DLD1 (cell line): ENCODE measurements at regions not wholly inside any gene's neighbourhood (a gene's known extent, or its start where the extent isn't known, plus 50 kb on each side); places are given as distances from the start of the nearest gene placed in this dataset.

Experiments used
- in situ Hi-C: cut with HindIII; loops from 2 replicates; pipeline ENCODE4 v1.10.0; 2017; ENCODE audit warnings: low sequenced_read_pairs

DNA sequence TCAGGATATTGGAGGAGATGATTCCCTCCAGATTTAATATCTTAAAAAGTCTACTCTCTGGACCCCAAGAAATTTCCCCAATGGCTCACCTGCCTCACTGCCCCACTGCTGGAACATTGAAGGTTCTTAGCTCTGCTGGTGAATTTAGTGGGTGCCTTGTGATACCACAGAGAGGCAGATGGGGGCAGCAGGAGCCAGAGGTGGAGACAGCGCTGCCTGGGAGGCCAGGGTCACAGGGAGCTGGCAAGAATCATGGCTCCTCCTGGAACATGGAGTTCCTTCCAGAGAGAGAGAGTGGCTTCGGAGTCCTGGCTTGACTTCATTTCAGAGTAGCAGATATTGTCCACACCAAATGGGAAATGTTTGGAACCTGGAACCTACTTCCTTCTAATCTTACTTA is 263.5 kb upstream of the CFAP20DC start:
- in situ Hi-C loops, result no loop called here

DNA sequence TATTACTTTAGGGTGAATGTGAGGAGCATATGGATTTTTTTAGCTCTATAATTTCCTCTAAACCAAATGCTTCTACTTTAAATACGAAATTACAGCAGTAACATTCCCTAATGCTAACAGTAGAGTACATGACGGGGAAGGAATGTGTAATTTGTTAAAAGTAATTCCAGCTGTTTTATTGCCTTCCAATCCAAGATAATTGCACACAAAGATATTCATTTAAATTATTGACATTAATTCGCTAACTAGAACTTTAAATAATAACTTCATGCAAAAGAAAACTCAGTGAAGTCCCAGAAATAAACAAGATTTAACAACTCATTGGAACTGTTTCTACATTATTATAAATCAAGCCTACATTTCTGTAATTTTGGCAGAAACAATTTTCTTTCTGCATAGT is 261.4 kb upstream of the CFAP20DC start:
- in situ Hi-C loops, result no loop called here

DNA sequence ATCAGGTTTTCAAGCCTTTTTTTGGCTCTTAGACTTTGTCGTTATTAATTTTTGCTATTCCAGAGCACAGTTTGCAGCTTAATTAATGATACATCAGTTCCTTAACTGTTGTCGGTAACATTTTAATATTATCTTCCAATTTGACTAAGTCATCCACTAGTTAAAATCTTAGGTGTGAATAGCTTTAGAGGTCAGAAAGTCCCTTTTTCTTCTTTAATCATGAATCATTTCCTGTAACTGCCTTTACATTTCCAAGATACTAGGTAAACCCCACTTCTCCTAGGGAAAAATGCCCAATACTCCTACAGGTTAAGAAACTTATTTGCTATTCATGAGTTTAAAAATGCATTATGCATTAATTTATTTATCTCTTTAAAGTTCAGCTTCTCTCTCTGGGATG is 260.9 kb upstream of the CFAP20DC start:
- in situ Hi-C loops, result no loop called here

DNA sequence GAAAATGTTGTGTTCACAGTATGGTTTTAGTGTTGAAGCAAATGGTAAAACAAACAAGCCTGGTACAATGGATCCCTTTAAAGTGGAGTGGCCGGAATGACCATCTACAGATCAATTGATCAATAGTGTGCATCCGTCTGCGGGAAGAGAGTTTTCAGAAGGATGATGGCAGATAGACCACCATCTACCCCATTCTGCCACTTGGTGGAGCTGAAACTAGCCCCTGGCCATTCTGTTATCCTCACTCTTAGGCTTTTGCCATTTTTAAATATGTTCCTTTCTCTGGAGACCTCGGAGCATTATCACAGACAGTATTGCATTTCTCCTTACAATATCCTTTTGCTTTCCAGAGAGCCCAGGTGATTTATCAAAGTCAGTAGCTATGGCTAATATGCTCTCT is 258.9 kb upstream of the CFAP20DC start:
- in situ Hi-C loops, result no loop called here

DNA sequence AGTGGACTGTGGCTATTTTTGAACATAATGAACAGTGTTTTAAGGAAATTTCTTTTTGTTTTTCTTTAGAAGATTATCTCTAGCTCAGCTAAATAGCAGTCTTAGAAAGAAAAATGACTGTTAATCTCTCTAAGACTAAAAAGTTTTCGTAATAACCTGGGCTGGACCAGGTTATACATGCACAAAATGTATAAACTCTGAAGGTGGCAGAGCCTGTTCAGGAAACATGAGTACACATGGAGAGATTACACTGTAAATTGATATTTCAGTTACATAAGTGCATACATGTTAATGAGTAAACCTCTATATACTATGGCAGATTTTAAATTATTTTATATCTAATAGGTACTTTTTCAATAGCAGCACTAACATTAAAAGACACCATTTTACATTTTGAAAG is 258.2 kb upstream of the CFAP20DC start:
- in situ Hi-C loops, result no loop called here

DNA sequence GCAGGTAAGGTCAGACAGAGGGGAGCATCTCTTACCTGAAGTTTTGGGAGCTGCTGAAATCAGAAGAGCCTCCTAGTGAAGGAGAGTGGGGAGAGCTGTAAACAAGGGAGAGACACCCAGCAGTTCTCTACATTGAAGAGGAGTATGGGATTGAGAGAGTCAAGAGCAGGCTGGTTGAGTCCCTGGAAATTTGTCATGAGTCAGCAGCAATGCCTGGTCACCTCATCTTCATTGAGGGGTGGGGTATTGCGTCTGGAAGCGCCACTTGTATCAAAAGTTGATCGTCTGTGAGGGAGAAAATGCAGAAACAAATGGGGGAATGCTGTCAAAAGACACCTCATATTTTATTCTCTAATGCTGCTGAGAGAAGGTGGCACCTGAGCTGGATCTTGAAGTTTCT is 256.6 kb upstream of the CFAP20DC start:
- in situ Hi-C loops, result no loop called here

DNA sequence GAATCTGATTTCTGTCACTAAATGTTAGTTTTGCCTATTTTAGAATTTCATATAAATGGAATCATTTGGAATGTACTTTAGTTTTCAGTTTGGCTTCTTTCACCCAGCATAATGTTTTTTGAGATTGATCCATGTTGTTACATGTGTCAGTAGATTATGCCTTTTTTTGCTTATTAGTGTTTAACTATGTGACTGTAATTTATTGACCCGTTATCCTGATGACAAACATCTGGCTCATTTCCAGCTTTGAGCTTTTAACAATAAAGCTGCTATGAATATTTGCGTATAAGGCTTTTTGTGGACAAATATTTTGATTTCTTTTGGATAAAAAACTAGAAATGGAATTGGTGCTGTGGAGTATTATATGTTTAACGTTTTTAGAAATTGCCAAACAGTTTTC is 254.5 kb upstream of the CFAP20DC start:
- in situ Hi-C loops, result no loop called here

DNA sequence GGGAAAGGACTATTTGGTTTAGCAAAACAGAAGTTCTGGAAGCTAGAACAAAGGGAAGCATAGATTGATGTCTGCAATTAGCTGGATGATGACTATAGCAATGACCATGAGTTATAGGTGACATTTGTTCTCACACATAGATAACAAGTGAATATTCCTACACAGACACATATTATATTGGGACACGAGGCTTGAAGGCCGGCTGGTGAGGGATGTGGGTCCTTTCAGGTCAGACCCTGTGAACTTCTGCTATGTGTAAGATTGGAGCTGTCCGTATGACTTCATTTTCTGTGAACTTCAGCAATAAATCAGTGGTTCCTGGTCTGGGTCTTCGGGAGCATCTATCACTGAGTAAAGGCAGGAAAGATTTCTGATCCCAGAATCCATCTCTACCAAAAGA is 253.6 kb upstream of the CFAP20DC start:
- in situ Hi-C loops, result no loop called here

DNA sequence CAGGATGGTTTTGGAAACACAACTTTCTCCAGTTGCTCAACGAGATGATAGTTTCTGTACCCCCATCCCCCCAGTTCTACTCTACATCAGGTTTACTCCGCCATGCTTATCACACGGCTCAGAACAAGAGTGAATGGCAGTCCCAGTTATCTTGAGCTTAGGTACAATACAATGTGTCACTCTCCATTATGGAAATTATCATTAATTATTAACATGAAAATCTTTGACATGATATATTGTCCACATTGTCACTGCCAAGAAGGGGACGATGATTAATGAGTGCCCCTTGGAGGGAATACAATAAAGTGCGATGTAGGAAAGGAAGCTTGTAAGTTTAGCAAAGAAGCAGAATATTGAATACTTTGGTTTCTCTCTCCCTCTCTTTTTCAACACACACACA is 252.6 kb upstream of the CFAP20DC start:
- in situ Hi-C loops, result no loop called here

DNA sequence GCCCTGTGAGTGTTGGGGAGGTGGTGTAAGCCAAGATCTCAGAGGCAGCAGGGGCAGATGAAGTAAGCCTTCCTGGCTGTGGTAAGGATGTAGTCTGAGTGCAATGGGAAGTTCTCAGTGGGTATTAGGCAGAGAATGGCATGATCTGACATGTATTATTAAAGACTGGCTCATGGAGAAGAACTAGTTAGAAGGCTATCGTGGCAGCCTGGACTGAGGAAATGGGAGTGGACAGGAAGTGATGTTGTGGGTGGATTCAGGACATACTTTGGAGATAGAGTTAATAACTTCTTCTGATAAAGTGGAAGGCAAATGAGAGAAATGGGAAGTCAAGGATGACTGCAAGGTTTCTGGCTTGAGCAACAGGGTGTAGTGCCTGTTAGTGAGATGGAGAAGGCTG is 250.9 kb upstream of the CFAP20DC start:
- in situ Hi-C loops, result no loop called here

DNA sequence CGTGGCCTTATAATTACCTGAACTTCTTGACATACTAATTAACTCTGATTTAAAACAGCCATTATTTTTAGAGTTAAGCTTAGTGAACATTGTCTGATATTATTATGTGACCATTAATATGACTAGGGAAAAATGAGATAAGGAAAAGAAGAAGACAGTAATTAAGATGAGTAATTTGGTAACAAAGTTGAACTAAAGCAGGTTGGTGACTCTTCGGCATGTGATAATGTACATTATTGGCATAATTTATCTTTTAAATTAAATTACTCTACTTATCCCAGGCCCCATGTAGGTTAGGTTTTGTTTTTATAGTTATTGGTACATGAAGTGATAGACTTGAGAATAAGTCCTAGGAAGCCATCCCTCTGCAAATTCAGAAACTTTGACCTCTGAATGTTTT is 249.7 kb upstream of the CFAP20DC start:
- in situ Hi-C loops, result no loop called here

DNA sequence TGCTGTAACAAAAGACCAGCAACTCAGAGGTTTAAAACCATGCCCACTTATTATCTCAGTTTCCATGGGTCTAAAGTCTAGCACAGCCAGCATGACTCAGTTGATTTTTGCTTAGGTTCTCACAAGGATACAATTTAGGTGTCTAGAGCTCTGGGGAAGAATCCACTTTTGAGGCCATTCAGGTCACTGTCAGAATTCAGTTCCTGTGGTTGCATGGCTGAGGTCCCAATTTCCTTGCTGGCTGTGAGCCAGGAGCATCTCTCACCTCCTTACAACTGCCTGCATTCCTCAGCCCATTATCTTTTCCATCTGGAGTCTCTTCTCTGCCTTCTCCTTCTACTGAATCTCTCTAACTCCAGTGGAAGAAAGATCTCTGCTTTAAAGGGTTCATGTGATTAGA is 240.5 kb upstream of the CFAP20DC start:
- in situ Hi-C loops, result no loop called here

DNA sequence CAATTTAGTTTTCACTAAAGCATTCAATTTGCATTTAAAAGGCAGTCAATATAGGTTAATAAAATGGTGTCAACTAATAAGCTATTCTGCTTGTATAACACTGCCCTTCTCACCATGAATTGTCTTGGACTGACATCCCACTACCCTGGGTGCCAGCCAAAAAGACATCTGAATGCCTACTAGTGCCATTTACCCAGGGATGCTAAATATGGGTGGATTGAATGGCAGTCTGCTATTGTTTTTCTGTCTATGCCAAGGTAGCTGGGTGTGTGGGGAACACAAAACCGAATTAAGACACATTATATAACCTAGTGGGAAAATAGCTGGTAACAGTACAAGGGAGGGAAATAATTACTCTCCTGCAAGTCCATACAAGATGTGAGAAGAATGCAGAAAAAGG is 240.0 kb upstream of the CFAP20DC start:
- in situ Hi-C loops, result no loop called here

DNA sequence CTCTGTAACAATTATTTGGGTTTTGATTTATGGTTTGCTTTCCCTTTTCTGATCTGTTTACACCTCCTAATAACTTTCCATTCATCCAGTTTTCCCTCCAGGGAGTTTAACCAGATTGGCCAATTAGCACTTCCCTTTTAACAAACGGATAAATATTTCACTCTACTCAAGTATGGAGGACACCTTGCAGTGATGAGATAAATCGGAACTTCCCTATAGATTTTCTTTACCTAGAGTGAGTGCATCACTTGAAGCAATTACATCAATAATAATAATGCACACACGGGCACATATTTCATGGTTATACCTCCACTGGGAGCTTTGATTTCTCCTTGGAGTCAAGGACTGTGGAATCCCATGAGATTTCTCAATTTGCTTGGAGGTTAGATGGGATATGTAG is 239.1 kb upstream of the CFAP20DC start:
- in situ Hi-C loops, result no loop called here

DNA sequence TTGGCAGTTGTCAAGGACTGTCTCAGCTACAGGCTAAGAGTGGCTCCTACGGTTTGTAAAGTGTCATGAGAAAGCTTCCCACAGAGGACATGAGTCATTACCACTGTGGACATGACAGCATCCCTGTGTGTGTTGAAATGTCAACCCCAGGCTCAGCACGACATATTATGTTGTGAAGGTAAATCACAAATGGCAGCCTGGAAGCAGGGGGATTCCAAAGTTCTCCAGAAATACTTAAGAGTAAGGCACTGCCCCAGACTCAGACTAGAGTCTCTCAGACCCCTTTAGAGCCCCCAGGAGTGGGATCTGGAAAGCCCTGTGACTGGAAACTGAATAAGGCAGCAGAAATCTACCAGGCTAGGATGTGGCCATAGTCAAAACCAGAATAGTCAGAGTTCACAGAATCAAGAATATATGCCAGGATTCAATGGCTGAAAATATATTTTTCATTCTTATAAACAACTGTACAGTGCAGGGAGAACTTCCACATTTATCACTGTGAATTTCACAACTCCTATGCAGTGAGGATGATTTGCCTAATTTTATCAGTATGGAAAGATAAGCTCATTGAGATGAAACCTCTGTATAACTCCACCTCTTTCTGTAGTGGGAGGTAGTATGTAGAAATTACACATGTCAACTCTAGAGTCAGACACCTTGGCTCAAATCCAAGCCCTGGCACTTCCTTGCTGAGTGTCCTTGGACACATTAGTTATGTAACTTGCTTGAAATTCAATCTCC is 237.1 kb upstream of the CFAP20DC start:
- in situ Hi-C loops, result no loop called here

DNA sequence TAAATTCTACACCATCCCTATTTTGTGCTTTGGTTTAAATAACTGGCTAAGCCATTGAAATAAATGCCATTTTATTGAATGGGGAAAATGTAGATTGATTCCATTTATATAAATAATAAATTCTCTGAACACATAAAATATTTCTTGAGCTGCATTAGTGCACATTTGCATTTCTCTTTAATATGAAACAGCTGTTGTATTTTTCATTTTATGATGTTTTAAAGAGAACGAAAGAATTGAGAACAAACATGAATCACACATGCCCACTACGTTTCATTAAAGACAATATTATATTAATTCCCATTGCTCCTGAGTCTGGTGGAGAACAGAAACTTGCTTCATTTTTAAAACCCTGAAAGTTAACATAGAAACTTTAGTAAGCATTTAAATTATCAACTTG is 235.7 kb upstream of the CFAP20DC start:
- in situ Hi-C loops, result no loop called here

DNA sequence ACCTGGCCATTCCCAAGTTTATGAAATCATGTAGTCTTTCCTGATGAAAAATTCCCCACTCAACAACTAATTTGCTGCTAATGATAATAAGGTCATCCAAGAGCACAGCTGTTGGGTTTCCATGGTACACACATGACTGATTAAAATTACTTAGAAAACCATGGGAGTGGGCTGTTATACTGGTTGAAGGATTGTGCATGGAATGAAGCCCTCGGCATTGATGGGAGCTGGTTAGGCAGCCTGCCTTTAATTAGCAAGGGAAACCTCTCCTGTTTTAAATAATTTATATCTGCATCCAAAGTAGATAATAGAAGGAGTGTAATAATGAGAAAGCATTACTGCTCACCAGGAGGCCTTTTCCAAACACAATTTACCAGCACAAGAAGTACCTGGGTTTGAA is 235.1 kb upstream of the CFAP20DC start:
- in situ Hi-C loops, result no loop called here

DNA sequence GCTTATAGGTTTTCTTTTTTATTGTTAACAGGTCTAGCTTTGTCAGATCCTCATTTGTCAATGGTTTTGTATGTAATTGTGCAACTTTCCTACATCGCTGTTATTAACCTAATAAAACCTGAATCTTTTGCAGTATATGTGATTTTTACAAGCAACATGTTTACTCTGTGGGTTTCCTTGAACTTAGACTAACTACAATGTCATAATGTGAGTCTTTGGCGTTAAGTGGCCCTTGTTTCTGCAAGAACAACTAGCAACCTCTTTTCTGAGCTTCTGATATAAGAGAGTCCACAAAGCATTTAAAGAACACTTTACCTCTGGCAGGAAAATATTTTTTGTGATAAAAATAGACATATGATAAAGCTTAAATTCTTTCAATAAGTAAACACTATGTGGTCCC is 230.3 kb upstream of the CFAP20DC start:
- in situ Hi-C loops, result no loop called here

DNA sequence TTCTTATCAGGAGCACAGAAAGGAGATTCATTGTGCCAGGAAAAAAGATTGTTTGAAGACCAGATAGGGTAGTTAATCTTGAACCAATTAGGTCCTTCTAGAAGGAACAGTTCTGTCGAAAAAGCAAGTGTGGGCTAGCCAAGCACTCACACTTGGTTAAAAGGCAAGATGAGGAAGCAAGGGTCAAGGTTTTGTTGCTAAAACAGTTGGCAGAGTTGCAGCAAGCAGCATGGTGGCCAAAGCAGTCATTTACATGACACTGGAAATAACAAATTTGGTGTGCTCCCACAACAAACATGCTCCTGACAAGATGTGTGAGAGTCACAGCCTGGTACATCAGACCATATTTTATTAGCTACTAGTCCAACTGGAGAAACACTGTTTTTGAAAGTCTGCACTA is 228.0 kb upstream of the CFAP20DC start:
- in situ Hi-C loops, result no loop called here

DNA sequence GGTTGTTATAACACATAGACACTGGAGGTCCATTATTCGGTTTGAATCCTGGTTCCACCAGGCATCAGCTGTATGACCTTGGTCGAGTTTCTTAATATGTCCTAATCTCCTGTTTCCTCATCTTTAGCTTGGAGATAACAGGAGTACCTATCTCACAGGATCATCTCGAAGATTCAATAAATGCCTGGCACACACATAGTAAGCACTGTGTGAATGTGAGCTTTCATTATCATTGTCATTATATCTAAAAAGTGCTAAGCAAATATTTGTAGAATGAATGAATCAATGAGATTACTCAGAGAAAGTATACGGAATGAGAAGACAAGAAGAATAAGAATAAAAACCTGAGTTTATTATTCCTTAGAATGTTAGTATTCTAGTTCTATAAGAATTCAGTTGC is 227.4 kb upstream of the CFAP20DC start:
- in situ Hi-C loops, result no loop called here

DNA sequence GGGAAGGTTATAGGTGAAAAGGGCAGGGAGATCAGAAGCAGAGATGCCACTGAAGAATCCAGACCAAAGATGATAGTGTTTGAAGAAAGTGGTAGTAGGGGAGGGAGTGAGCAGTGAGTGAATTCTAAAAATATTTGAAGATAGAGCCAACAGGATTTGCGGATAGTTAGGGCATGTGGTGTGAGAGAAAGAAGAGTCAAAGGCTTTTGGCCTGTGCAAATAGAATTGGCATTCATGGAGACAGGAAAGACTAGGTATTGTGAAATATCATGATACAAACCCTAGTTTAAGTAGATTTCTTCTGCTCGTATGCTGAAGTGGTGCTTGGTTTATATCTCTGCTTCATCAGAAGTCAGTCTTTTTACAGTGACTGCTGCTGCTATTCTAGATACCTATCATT is 224.2 kb upstream of the CFAP20DC start:
- in situ Hi-C loops, result no loop called here

DNA sequence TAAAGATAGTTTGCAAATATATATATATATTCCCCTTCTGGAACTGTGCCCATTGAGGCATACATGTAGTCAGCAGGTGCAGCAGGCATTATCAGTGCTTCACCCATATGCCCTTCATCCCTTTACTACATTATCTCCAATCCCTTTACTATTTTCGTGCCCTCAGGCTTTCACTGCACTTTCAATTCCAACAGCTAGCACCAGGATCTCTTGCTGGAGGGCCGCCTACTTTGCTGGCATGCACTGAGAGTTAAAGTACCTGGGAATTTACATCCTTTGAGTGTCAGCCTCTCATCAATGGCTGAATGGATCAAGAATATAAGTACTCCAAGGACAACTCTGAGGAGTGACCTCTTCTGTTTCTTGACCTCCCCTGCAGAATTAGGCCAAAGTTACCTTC is 222.1 kb upstream of the CFAP20DC start:
- in situ Hi-C loops, result no loop called here

DNA sequence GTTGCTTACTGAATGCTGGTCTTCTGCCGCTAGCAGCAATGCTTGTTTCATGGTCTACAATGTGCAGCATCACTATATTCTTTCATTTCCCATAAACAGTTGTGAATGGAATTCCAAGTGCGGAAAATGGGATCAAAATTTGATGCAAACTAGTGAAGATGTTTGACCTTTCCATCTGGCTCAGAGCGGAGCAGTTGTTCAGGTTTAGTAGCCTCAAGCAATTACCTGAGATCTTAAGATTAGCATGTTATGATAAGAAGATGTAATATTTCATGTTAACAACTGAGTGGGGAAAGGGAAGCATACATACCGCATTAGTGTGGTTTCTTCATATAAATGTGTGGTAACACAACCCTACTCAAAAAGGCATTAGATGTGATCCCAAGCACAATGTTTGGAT is 221.1 kb upstream of the CFAP20DC start:
- in situ Hi-C loops, result no loop called here
